Fibroblast of lung (primary cell): ENCODE measurements at regions not wholly inside any gene's neighbourhood (a gene's known extent, or its start where the extent isn't known, plus 50 kb on each side); places are given as distances from the start of the nearest gene placed in this dataset.

Experiments
- DNase-seq, 2 donors: peaks; one replicate each; pipeline versions ENCODE4 v3.0.0 to v3.0.0-alpha.2; 2010; ENCODE audit warnings: low read depth in 2 of 2
- H2AFZ ChIP-seq: 2 replicates; pipeline ENCODE4 v1.5.1; 2012; ENCODE audit warnings: low read length, control low read depth, inconsistent platforms
- H3K27ac ChIP-seq: 2 replicates; pipeline ENCODE4 v1.5.1; 2011; ENCODE audit warnings: low read length, control low read depth; ENCODE audit not compliant: insufficient read depth
- H3K27me3 ChIP-seq: 2 replicates; pipeline ENCODE4 v1.5.1; 2011; ENCODE audit warnings: mild to moderate bottlenecking, low read length; ENCODE audit not compliant: control insufficient read depth, insufficient read depth
- H3K36me3 ChIP-seq: 2 replicates; pipeline ENCODE4 v1.5.1; 2011; ENCODE audit warnings: low read length; ENCODE audit not compliant: control insufficient read depth, insufficient read depth
- H3K4me1 ChIP-seq: 2 replicates; pipeline ENCODE4 v1.5.1; 2011; ENCODE audit warnings: low read length; ENCODE audit not compliant: control insufficient read depth, insufficient read depth; ENCODE audit errors: extremely low read depth
- H3K4me2 ChIP-seq: 2 replicates; pipeline ENCODE4 v1.5.1; 2011; ENCODE audit warnings: low read length, control low read depth; ENCODE audit not compliant: insufficient read depth; ENCODE audit errors: extremely low read depth
- H3K4me3 ChIP-seq, 4 experiments: fragments of 200-600 bp in 1 of 4; sonication (generic) in 1 of 4; replicated peaks in 1 of 4; 2 replicates each; pipeline ENCODE4 v1.5.1; 2011 to 2016; ENCODE audit warnings: low read length in 4 of 4, low read depth in 3 of 4, mild to moderate bottlenecking in 3 of 4, control low read depth in 2 of 4, inconsistent platforms in 1 of 4, mixed read lengths in 1 of 4; ENCODE audit not compliant: insufficient read depth in 1 of 4; ENCODE audit errors: control extremely low read depth in 1 of 4
- H3K79me2 ChIP-seq: 2 replicates; pipeline ENCODE4 v1.5.1; 2012; ENCODE audit warnings: mild to moderate bottlenecking, low read length, inconsistent platforms; ENCODE audit not compliant: control insufficient read depth, insufficient read depth
- H3K9ac ChIP-seq: 2 replicates; pipeline ENCODE4 v1.5.1; 2011; ENCODE audit warnings: mild to moderate bottlenecking, low read length, control low read depth; ENCODE audit not compliant: insufficient read depth
- H3K9me3 ChIP-seq: 2 replicates; pipeline ENCODE4 v1.5.1; 2012; ENCODE audit warnings: low read depth, low read length; ENCODE audit not compliant: control insufficient read depth, insufficient read depth
- H4K20me1 ChIP-seq: 2 replicates; pipeline ENCODE4 v1.5.1; 2011; ENCODE audit warnings: low read length; ENCODE audit not compliant: control insufficient read depth, insufficient read depth; ENCODE audit errors: extremely low read depth
- EZH2 ChIP-seq: IDR thresholded peaks from 2 replicates; pipeline ENCODE4 v1.5.1; 2012; ENCODE audit warnings: low read length, control low read depth, mild to moderate bottlenecking; ENCODE audit errors: missing control alignments
- TF ChIP-seq, protein P1 (sequence below), 2 donors: IDR thresholded peaks in 1 of 2; conservative IDR thresholded peaks in 1 of 2; 1 replicate in 1 of 2; 2 replicates in 1 of 2; pipeline ENCODE4 v1.5.1; 2011 to 2012; ENCODE audit warnings: low read length in 2 of 2, control low read depth in 1 of 2, inconsistent platforms in 1 of 2, low read depth in 1 of 2, mild to moderate bottlenecking in 1 of 2

DNA sequence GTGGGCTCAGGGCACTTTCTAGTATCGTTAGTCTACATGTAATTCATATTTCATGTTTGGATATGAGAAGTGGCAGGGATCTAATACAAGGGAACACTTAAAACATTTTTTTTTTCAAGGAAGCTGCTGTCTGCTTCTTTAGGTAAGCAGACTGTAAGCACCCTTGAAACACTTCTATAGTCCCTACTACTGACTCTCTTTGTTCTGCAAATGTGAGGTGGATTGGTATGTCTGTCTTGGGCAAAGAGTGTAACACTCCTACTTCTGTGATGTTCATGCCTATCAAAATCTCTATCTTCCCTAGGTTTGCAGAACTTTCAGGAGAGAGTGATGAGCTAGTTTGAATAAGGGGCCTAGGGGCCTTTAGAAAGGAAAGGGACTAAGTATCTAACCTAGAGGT is 93.9 kb downstream of the ZNF330 start:
- Histone ChIP-seq H3K79me2 (no peaks in the 10 kb centered on the region), H3K9me3 (no peaks in the 10 kb centered on the region), H3K27me3 (no peaks in the 10 kb centered on the region), H3K36me3 (no peaks in the 10 kb centered on the region), H3K4me3 (no peak overlapping the region), H3K4me1 (no peaks in the 10 kb centered on the region), H3K27ac (no peak overlapping the region), H3K4me2 (no peak overlapping the region), H4K20me1 (no peaks in the 10 kb centered on the region), H3K9ac (no peak overlapping the region), H2AFZ (no peak overlapping the region)
- no peak for DNase-seq
- TF ChIP-seq EZH2, result no peak

DNA sequence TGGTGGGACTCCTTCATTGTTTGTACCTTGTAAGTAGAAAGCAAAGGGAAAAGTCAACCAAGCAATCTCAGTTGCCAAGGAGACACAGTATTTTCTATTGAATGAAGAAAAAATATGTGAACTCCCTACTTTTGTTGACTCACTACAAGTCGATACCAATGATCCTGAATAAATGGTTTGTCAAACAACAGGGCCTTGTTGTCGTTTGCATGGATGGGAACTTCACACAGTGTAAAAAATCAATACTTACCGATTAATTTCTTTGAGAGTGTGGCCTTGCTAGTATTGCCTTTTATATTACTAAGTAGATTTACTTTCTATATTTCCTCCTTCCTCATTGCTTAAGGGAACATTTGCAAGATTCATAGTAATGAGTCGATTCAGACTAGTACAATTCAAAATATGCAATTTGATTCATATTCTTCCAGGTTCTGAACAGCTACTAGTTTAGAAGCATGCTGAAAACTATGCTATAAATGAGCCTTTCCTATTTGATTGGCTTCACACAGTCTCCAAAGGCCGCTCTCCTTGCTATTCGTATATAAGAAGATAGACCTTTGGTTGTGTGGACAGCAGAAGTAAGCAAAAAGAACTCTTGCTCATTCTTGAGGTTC is 108.0 kb downstream of the ZNF330 start:
- H2AFZ ChIP-seq, result no peak overlapping the region
- H3K4me1 ChIP-seq, result no peaks in the 10 kb centered on the region
- H3K4me3 ChIP-seq, result no peak overlapping the region
- H3K4me2 ChIP-seq, result peak overlapping the region; percentile 25
- H3K9me3 ChIP-seq, result no peaks in the 10 kb centered on the region
- no peak overlapping the region for H3K9ac ChIP-seq
- no peaks in the 10 kb centered on the region for H4K20me1 ChIP-seq
- DNase-seq, result no peak
- H3K27me3 ChIP-seq, result no peaks in the 10 kb centered on the region
- H3K79me2 ChIP-seq, result no peaks in the 10 kb centered on the region
- no peaks in the 10 kb centered on the region for H3K36me3 ChIP-seq
- no peak for TF ChIP-seq EZH2
- TF ChIP-seq, protein P1, sequence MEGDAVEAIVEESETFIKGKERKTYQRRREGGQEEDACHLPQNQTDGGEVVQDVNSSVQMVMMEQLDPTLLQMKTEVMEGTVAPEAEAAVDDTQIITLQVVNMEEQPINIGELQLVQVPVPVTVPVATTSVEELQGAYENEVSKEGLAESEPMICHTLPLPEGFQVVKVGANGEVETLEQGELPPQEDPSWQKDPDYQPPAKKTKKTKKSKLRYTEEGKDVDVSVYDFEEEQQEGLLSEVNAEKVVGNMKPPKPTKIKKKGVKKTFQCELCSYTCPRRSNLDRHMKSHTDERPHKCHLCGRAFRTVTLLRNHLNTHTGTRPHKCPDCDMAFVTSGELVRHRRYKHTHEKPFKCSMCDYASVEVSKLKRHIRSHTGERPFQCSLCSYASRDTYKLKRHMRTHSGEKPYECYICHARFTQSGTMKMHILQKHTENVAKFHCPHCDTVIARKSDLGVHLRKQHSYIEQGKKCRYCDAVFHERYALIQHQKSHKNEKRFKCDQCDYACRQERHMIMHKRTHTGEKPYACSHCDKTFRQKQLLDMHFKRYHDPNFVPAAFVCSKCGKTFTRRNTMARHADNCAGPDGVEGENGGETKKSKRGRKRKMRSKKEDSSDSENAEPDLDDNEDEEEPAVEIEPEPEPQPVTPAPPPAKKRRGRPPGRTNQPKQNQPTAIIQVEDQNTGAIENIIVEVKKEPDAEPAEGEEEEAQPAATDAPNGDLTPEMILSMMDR (conservative IDR thresholded peaks at IDR 0.05 in 1 of 2, IDR thresholded peaks at IDR 0.05 in 1 of 2; ENCODE audit: low read depth in 1 of 2, low read length in 2 of 2), result no peak
- H3K27ac ChIP-seq, result no peak overlapping the region

DNA sequence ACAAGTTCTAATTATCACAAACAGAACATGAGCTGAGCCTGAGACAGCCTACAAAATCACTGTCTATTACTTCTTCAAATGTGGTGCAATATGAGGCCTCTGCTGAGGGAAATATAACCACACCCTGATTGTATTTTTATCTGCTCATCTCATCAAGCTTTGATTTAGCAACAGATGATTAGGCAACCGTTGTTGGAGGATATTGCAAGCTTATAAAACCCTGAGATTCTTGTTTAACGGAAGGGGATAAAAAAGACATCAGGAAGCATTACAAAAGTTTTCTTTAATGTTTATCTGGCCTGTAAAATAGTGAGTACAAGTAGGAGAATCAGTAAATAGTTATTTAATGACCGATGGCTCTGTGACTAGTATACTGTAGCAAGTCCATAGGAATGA is 108.5 kb downstream of the ZNF330 start:
- no peak overlapping the region for H2AFZ ChIP-seq
- peak; percentile 42 to 95 for DNase-seq

More for the DNA sequence above, 108.5 kb downstream of the ZNF330 start:
- Histone ChIP-seq H3K27ac (no peak overlapping the region), H3K79me2 (no peaks in the 10 kb centered on the region), H4K20me1 (no peaks in the 10 kb centered on the region), H3K27me3 (no peaks in the 10 kb centered on the region), H3K9ac (no peak overlapping the region), H3K4me1 (no peaks in the 10 kb centered on the region), H3K4me2 (no peak overlapping the region), H3K4me3 (no peak overlapping the region), H3K36me3 (no peaks in the 10 kb centered on the region), H3K9me3 (no peaks in the 10 kb centered on the region)
- TF ChIP-seq, protein P1 (conservative IDR thresholded peaks at IDR 0.05 in 1 of 2, IDR thresholded peaks at IDR 0.05 in 1 of 2; ENCODE audit: low read depth in 1 of 2, low read length in 2 of 2), result no peak
- TF ChIP-seq EZH2, result no peak
